ENCODE measurements at regions not wholly inside any gene's neighbourhood (a gene's known extent, or its start where the extent isn't known, plus 50 kb on each side); places are given as distances from the start of the nearest gene placed in this dataset.

GRCh38 chr1:224500796-224501195 is 66.2 kb upstream of the WDR26 start:
- no peaks in the 10 kb centered on the region for H3K9me3 ChIP-seq
- peaks cover 52% of the 10 kb centered on the region for H3K4me1 ChIP-seq
- 88 to 94% methylated on average over 4 of the region's 4 CpGs for WGBS, 2 donors
- no peak overlapping the region for H3K27ac ChIP-seq
- intact Hi-C loops (cut with DNase I; ENCODE audit: low total_unique reads) = no loop called here
- no peaks in the 10 kb centered on the region for H3K27me3 ChIP-seq
- no peak overlapping the region for H3K4me3 ChIP-seq
- TF ChIP-seq CTCF (IDR thresholded peaks at IDR 0.05) = no peak
- no peak for TF ChIP-seq POLR2A (IDR thresholded peaks at IDR 0.05)
- no peak for DNase-seq
- H3K36me3 ChIP-seq (ENCODE audit: low read depth, missing control alignments) = no peaks in the 10 kb centered on the region

- Histone ChIP-seq H3K36me3 (ENCODE audit: low read depth, missing control alignments) (no peaks in the 10 kb centered on the region), H3K9me3 (no peaks in the 10 kb centered on the region), H3K4me3 (no peak overlapping the region), H3K27me3 (no peaks in the 10 kb centered on the region), H3K27ac (peak overlapping the region in 1 of 2 donors; percentile 83), H3K4me1 (peaks cover 52% of the 10 kb centered on the region)
- WGBS, 2 donors = 87 to 96% methylated on average over 4 of the region's 4 CpGs
- TF ChIP-seq POLR2A (IDR thresholded peaks at IDR 0.05) = no peak
- TF ChIP-seq CTCF (IDR thresholded peaks at IDR 0.05) = no peak
- intact Hi-C loops (cut with DNase I; ENCODE audit: low total_unique reads) = no loop called here
- DNase-seq = no peak
Measured at GRCh38 chr1:224501836-224502235, 67.2 kb upstream of the WDR26 start.

DNA sequence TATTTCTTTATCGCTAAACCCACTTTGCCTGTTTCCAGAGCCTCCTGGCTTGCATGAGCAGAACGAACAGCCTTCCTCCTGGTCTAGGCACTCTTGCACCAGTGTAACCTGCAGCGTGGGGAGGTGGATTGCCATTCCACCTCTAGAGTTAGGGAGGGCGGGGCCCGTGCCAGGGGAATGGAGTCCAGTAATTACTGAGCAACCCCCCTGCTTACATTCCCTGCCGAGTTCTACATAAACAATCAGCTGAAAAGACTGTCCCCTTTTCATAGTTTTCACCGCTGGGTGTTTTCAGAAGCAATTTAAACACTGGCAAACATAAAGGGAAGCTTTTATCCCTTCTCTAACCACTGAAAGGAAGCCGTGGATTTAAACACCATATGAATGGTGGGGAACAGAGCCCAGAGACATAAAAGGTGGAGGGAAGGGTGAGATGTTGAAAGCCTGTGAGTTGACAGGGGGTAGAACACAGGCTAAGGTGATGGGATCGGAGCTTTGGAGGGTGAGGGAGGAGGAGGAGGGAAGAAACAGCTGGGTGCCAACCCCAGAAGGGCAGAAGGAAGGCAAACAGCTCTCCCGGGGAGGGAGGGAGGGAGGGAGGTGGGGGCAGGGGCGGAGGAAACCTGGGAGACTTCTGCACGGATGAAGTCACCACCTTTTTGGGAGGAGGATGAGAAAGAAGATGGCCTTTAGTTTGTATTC is 68.0 kb upstream of the WDR26 start:
- peaks cover 49% of the 10 kb centered on the region for H3K4me1 ChIP-seq

GRCh38 chr1:224503161-224504118 is 68.8 kb upstream of the WDR26 start:
- Histone ChIP-seq H3K4me3 (no peak overlapping the region), H3K36me3 (ENCODE audit: low read depth, missing control alignments) (no peaks in the 10 kb centered on the region), H3K27ac (peak overlapping the region; percentile 72 to 83), H3K4me1 (peaks cover 41% of the 10 kb centered on the region), H3K9me3 (no peaks in the 10 kb centered on the region), H3K27me3 (no peaks in the 10 kb centered on the region)
- intact Hi-C loops (cut with DNase I; ENCODE audit: low total_unique reads) = no loop called here
- TF ChIP-seq CTCF (IDR thresholded peaks at IDR 0.05) = peak in 1 of 3 experiments; percentile 13
- no peak for TF ChIP-seq POLR2A (IDR thresholded peaks at IDR 0.05)
- peak; percentile 95 for DNase-seq
- WGBS, 2 donors = 11 to 33% methylated on average over 15 to 19 of the region's 19 CpGs

More for the DNA sequence above, 68.0 kb upstream of the WDR26 start:
- WGBS, 2 donors = 44 to 48% methylated on average over 12 of the region's 12 CpGs
- peak; percentile 23 for DNase-seq
- Histone ChIP-seq H3K36me3 (ENCODE audit: low read depth, missing control alignments) (no peaks in the 10 kb centered on the region), H3K4me3 (no peak overlapping the region), H3K27me3 (no peaks in the 10 kb centered on the region), H3K9me3 (no peaks in the 10 kb centered on the region), H3K27ac (peak overlapping the region; percentile 72 to 83)
- TF ChIP-seq CTCF (IDR thresholded peaks at IDR 0.05) (no peak), POLR2A (IDR thresholded peaks at IDR 0.05) (no peak)
- intact Hi-C loops (cut with DNase I; ENCODE audit: low total_unique reads) = no loop called here
